K562 (cell line): ENCODE measurements at regions not wholly inside any gene's neighbourhood (a gene's known extent, or its start where the extent isn't known, plus 50 kb on each side); places are given as distances from the start of the nearest gene placed in this dataset.

Source experiments
- ATAC-seq: fragments of 200-7000 bp; cut with Tn5 transposase; 3 replicates; pipeline ENCODE4 v1.9.1; 2020; ENCODE audit warnings: moderate library complexity
- BruUV-seq: library from RNA; stranded (reverse); fragments of 400-500 nt; replicated peaks from 2 replicates; lab custom pipeline; 2021; lab: Mats Ljungman, UMichigan
- CTCF ChIA-PET: fragments of 300-600 bp; formaldehyde crosslinking; extraction: SDS; loops from one replicate; lab custom pipeline; 2021; ENCODE audit warnings: low intra/inter-chr PET ratio; lab: Yijun Ruan, JAX
- POLR2A ChIA-PET: fragments of 300-600, 350-650 bp; sonication (Branson Sonifier 250); formaldehyde crosslinking; extraction: SDS; loops from one replicate; lab custom pipeline; 2021; ENCODE audit warnings: antibody characterized with exemption, inconsistent platforms; lab: Yijun Ruan, JAX
- DNase-seq, 4 experiments: peaks; one replicate each; pipeline versions ENCODE4 v3.0.0 to v3.0.0-alpha.2; 2011 to 2018; ENCODE audit warnings: low spot score in 3 of 4, mixed read lengths in 3 of 4; ENCODE audit errors: extremely low read depth in 1 of 4
- FAIRE-seq: peaks from 2 replicates; lab custom pipeline; 2011; peaks lifted over from hg19 to GRCh38; lab: Jason Lieb, UNC
- H2AFZ ChIP-seq: 2 replicates; pipeline ENCODE4 v1.6.0; 2011; ENCODE audit warnings: low read depth, low read length, control low read depth, inconsistent platforms
- H3K27ac ChIP-seq: fragments of 200-600 bp; 3 replicates; pipeline ENCODE4 v1.8.0; 2011; ENCODE audit warnings: low read depth, mild to moderate bottlenecking, control low read depth, inconsistent platforms, low read length, moderate library complexity, mixed read lengths; ENCODE audit errors: extremely low read depth
- H3K27me3 ChIP-seq, 2 experiments: fragments of 300-600 bp in 1 of 2; 2 replicates in 1 of 2; 3 replicates in 1 of 2; pipeline versions ENCODE4 v1.6.0 to v1.8.0; 2011; ENCODE audit warnings: inconsistent platforms in 2 of 2, low read length in 2 of 2, mild to moderate bottlenecking in 1 of 2, mixed read lengths in 1 of 2, moderate library complexity in 1 of 2; ENCODE audit not compliant: control insufficient read depth in 2 of 2, insufficient read depth in 2 of 2
- H3K36me3 ChIP-seq: fragments of 300-600 bp; 3 replicates; pipeline ENCODE4 v1.8.0; 2011; ENCODE audit warnings: mild to moderate bottlenecking, low read length, inconsistent platforms; ENCODE audit not compliant: control insufficient read depth, insufficient read depth
- H3K4me1 ChIP-seq, 2 experiments: fragments of 200-600 bp in 1 of 2; replicated peaks in 1 of 2; 2 replicates in 1 of 2; 3 replicates in 1 of 2; pipeline versions ENCODE4 v1.5.1 to v1.8.0; 2011; ENCODE audit warnings: inconsistent platforms in 2 of 2, low read length in 2 of 2, mild to moderate bottlenecking in 1 of 2, mixed read lengths in 1 of 2, moderate library complexity in 1 of 2; ENCODE audit not compliant: control insufficient read depth in 2 of 2, insufficient read depth in 2 of 2
- H3K4me2 ChIP-seq: 2 replicates; pipeline ENCODE4 v1.6.1; 2011; ENCODE audit warnings: low read length, control low read depth, inconsistent platforms, mixed read lengths; ENCODE audit not compliant: insufficient read depth
- H3K4me3 ChIP-seq: fragments of 200-600 bp; sonication (generic), shearing (Covaris generic); 2 replicates; pipeline ENCODE4 v1.5.1; 2016; ENCODE audit warnings: control low read depth, inconsistent platforms
- H3K79me2 ChIP-seq: fragments of 200-600 bp; 3 replicates; pipeline ENCODE4 v1.8.0; 2011; ENCODE audit warnings: low read length, inconsistent platforms; ENCODE audit not compliant: control insufficient read depth, insufficient read depth
- H3K9ac ChIP-seq, 2 experiments: 2 replicates each; pipeline versions ENCODE4 v1.6.0 to v1.6.1; 2011; ENCODE audit warnings: low read depth in 2 of 2, low read length in 2 of 2, control low read depth in 1 of 2, inconsistent platforms in 1 of 2, mild to moderate bottlenecking in 1 of 2, mixed read lengths in 1 of 2; ENCODE audit not compliant: insufficient read depth in 1 of 2
- H3K9me1 ChIP-seq: one replicate; pipeline ENCODE4 v1.6.0; 2011; ENCODE audit warnings: inconsistent platforms, mild to moderate bottlenecking, low read length, moderate library complexity; ENCODE audit not compliant: control insufficient read depth, insufficient read depth
- H3K9me3 ChIP-seq: replicated peaks from 2 replicates; pipeline ENCODE4 v1.5.1; 2011; ENCODE audit warnings: low read depth, low read length, inconsistent platforms; ENCODE audit not compliant: control insufficient read depth, insufficient read depth
- H4K20me1 ChIP-seq: replicated peaks from 2 replicates; pipeline ENCODE4 v1.6.1; 2011; ENCODE audit warnings: low read length, inconsistent platforms, mixed read lengths; ENCODE audit not compliant: control insufficient read depth, insufficient read depth
- BCL6 ChIP-seq: fragments of 250-450 bp; sonication (Bioruptor Pico); IDR thresholded peaks from 2 replicates; pipeline ENCODE4 v1.4.0; 2020
- NFIC ChIP-seq: fragments of 450-650 bp; IDR thresholded peaks from 2 replicates; pipeline ENCODE4 v1.6.1; 2017; ENCODE audit warnings: mild to moderate bottlenecking, inconsistent platforms
- NFRKB ChIP-seq: fragments of 450-650 bp; IDR thresholded peaks from 2 replicates; pipeline ENCODE4 v1.6.1; 2016; ENCODE audit warnings: low read depth
- NR2C2 ChIP-seq, 2 experiments: fragments of 200-800 bp in 1 of 2; sonication (Bioruptor generic) in 1 of 2; sonication (generic) in 1 of 2; formaldehyde crosslinking in 1 of 2; IDR thresholded peaks; 2 replicates each; pipeline versions ENCODE4 v1.6.1 to v1.8.0; 2016 to 2022; ENCODE audit warnings: mild to moderate bottlenecking in 1 of 2, missing compliant biosample characterization in 1 of 2, missing genetic modification characterization in 1 of 2, missing genetic modification reagents in 1 of 2
- RBM17 ChIP-seq: fragments of 200-400 bp; formaldehyde crosslinking; IDR thresholded peaks from 2 replicates; pipeline ENCODE4 v1.6.1; 2017; ENCODE audit warnings: low read depth, mild to moderate bottlenecking, low read length, borderline replicate concordance
- SAFB ChIP-seq: fragments of 200-400 bp; formaldehyde crosslinking; IDR thresholded peaks from 2 replicates; pipeline ENCODE4 v1.6.1; 2017; ENCODE audit warnings: low read depth, low read length, borderline replicate concordance
- TAF9B ChIP-seq: fragments of 450-650 bp; IDR thresholded peaks from 2 replicates; pipeline ENCODE4 v1.6.1; 2018; ENCODE audit warnings: mild to moderate bottlenecking; ENCODE audit not compliant: partially characterized antibody
- ZFX ChIP-seq: sonication (generic); formaldehyde crosslinking; IDR thresholded peaks from 2 replicates; pipeline ENCODE4 v1.8.0; 2022; ENCODE audit warnings: mild to moderate bottlenecking, missing genetic modification reagents, moderate library complexity
- WGBS: fragments of 100-300 bp; shearing (Covaris generic); methylation state at CpG from one replicate; pipeline ENCODE4 v1.1.6; 2016; ENCODE audit warnings: low coverage, mixed read lengths; ENCODE audit not compliant: insufficient coverage; ENCODE audit errors: missing lambda C conversion rate; 5-methylcytosine and 5-hydroxymethylcytosine counted together
- in situ Hi-C: fragments of 300-500 bp; cut with MboI; formaldehyde crosslinking; loops from 4 replicates; pipeline ENCODE4 v1.15.0; 2018; ENCODE audit warnings: inconsistent platforms, mixed read lengths
- intact Hi-C: fragments of 100-400 bp; cut with micrococcal nuclease; formaldehyde crosslinking; loops from 2 replicates; pipeline ENCODE4 v1.14.2; 2022
- TF ChIP-seq, protein P1 (sequence below): fragments of 200-800 bp; sonication (Bioruptor generic); IDR thresholded peaks from 2 replicates; pipeline ENCODE4 v1.6.1; 2017; ENCODE audit warnings: missing genetic modification characterization, missing compliant biosample characterization
- TF ChIP-seq, protein P2 (sequence below): sonication (generic); formaldehyde crosslinking; IDR thresholded peaks from 2 replicates; pipeline ENCODE4 v1.8.0; 2023; ENCODE audit warnings: missing genetic modification reagents, mild to moderate bottlenecking, borderline replicate concordance
- TF ChIP-seq, protein P3 (sequence below): fragments of 450-650 bp; IDR thresholded peaks from 2 replicates; pipeline ENCODE4 v1.6.1; 2016; ENCODE audit warnings: antibody characterized with exemption
- TF ChIP-seq, protein P4 (sequence below): fragments of 450-650 bp; IDR thresholded peaks from 2 replicates; pipeline ENCODE4 v1.6.1; 2017; ENCODE audit warnings: mild to moderate bottlenecking, moderate library complexity

DNA sequence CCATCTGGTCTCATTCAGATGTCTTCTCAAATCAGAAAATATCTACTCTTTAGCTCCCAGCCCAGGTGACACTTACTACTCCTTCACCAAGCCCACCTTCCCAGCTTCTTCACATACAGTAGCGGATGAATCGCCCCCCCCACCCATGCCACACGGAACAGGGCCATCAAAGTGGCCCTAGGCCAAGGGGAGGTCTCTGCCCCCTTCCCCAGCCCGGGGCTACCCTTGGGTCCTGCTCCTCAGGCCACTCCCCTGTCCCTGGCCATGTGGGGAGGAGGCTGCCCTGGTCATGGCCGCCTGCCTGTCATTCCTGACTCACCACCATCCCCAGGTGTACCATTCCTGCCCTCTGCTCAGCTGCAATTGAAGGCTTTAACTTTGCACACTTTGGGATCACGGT is 142.8 kb downstream of the NECTIN1 start:
- intact Hi-C loops, result no loop called here
- no peak for FAIRE-seq
- POLR2A ChIA-PET, result interaction anchor here (1.5 to 2.2 kb wide), 2 partner anchors 9 to 12 kb away, joined by 3 to 10 read pairs; no protein-coding TSS in a partner anchor
- Histone ChIP-seq H2AFZ (no peak overlapping the region), H3K4me3 (no peak overlapping the region), H3K9me1 (no peaks in the 10 kb centered on the region), H3K79me2 (no peaks in the 10 kb centered on the region), H3K9ac (no peak overlapping the region), H3K27me3 (peaks cover 0 to 18% of the 10 kb centered on the region in 2 experiments; a peak in 2 of 5 replicates), H3K4me1 (peaks cover 15 to 19% of the 10 kb centered on the region in 2 experiments), H3K9me3 (no peaks in the 10 kb centered on the region), H3K36me3 (no peaks in the 10 kb centered on the region)
- ATAC-seq, result no peak
- no TSS peak for BruUV-seq
- CTCF ChIA-PET, result no interaction called here
- TF ChIP-seq RBM17 (no peak), BCL6 (CRISPR knock-in tag) (no peak), TAF9B (no peak), NFIC (no peak), NFRKB (no peak), ZFX (CRISPR knock-in tag) (no peak), SAFB (no peak), NR2C2 (CRISPR knock-in tag; IDR thresholded peaks at IDR 0.05) (no peak), NR2C2 (tag; IDR thresholded peaks at IDR 0.05) (no peak)
- TF ChIP-seq, protein P1, sequence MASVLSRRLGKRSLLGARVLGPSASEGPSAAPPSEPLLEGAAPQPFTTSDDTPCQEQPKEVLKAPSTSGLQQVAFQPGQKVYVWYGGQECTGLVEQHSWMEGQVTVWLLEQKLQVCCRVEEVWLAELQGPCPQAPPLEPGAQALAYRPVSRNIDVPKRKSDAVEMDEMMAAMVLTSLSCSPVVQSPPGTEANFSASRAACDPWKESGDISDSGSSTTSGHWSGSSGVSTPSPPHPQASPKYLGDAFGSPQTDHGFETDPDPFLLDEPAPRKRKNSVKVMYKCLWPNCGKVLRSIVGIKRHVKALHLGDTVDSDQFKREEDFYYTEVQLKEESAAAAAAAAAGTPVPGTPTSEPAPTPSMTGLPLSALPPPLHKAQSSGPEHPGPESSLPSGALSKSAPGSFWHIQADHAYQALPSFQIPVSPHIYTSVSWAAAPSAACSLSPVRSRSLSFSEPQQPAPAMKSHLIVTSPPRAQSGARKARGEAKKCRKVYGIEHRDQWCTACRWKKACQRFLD (CRISPR knock-in tag), result no peak
- TF ChIP-seq, protein P2, sequence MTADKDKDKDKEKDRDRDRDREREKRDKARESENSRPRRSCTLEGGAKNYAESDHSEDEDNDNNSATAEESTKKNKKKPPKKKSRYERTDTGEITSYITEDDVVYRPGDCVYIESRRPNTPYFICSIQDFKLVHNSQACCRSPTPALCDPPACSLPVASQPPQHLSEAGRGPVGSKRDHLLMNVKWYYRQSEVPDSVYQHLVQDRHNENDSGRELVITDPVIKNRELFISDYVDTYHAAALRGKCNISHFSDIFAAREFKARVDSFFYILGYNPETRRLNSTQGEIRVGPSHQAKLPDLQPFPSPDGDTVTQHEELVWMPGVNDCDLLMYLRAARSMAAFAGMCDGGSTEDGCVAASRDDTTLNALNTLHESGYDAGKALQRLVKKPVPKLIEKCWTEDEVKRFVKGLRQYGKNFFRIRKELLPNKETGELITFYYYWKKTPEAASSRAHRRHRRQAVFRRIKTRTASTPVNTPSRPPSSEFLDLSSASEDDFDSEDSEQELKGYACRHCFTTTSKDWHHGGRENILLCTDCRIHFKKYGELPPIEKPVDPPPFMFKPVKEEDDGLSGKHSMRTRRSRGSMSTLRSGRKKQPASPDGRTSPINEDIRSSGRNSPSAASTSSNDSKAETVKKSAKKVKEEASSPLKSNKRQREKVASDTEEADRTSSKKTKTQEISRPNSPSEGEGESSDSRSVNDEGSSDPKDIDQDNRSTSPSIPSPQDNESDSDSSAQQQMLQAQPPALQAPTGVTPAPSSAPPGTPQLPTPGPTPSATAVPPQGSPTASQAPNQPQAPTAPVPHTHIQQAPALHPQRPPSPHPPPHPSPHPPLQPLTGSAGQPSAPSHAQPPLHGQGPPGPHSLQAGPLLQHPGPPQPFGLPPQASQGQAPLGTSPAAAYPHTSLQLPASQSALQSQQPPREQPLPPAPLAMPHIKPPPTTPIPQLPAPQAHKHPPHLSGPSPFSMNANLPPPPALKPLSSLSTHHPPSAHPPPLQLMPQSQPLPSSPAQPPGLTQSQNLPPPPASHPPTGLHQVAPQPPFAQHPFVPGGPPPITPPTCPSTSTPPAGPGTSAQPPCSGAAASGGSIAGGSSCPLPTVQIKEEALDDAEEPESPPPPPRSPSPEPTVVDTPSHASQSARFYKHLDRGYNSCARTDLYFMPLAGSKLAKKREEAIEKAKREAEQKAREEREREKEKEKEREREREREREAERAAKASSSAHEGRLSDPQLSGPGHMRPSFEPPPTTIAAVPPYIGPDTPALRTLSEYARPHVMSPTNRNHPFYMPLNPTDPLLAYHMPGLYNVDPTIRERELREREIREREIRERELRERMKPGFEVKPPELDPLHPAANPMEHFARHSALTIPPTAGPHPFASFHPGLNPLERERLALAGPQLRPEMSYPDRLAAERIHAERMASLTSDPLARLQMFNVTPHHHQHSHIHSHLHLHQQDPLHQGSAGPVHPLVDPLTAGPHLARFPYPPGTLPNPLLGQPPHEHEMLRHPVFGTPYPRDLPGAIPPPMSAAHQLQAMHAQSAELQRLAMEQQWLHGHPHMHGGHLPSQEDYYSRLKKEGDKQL (CRISPR knock-in tag), result no peak
- TF ChIP-seq, protein P3, sequence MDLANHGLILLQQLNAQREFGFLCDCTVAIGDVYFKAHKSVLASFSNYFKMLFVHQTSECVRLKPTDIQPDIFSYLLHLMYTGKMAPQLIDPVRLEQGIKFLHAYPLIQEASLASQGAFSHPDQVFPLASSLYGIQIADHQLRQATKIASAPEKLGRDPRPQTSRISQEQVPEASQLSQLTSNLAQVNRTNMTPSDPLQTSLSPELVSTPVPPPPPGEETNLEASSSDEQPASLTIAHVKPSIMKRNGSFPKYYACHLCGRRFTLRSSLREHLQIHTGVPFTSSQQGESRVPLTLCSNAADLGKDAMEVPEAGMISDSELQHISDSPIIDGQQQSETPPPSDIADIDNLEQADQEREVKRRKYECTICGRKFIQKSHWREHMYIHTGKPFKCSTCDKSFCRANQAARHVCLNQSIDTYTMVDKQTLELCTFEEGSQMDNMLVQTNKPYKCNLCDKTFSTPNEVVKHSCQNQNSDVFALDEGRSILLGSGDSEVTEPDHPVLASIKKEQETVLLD, result no peak
- TF ChIP-seq, protein P4, sequence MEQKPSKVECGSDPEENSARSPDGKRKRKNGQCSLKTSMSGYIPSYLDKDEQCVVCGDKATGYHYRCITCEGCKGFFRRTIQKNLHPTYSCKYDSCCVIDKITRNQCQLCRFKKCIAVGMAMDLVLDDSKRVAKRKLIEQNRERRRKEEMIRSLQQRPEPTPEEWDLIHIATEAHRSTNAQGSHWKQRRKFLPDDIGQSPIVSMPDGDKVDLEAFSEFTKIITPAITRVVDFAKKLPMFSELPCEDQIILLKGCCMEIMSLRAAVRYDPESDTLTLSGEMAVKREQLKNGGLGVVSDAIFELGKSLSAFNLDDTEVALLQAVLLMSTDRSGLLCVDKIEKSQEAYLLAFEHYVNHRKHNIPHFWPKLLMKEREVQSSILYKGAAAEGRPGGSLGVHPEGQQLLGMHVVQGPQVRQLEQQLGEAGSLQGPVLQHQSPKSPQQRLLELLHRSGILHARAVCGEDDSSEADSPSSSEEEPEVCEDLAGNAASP, result no peak
- TF ChIP-seq, all 486 proteins: peak for 0
- Histone ChIP-seq H3K4me2 (no peak overlapping the region), H4K20me1 (no peaks in the 10 kb centered on the region), H3K27ac (no peak overlapping the region)
- in situ Hi-C loops, result no loop called here
- no peak for DNase-seq
- WGBS, result 45% methylated on average over 5 of the region's 6 CpGs
